M059J (cell line): ENCODE measurements at regions not wholly inside any gene's neighbourhood (a gene's known extent, or its start where the extent isn't known, plus 50 kb on each side); places are given as distances from the start of the nearest gene placed in this dataset.

Source experiments
- DNase-seq: peaks from one replicate; pipeline ENCODE4 v3.0.0-alpha.2; 2012; ENCODE audit warnings: low read depth

GRCh38 chr18:65288908-65289307 lies 461.9 kb upstream of the CDH7 start:
- no peak for DNase-seq

- no peak for DNase-seq
These were observed 463.2 kb upstream of the CDH7 start for GRCh38 chr18:65287652-65288051.

- no peak for DNase-seq
These were observed 468.7 kb upstream of the CDH7 start for GRCh38 chr18:65282096-65282495.

GRCh38 chr18:65279668-65280305 lies 471.0 kb upstream of the CDH7 start:
- DNase-seq, result no peak

GRCh38 chr18:65278939-65279667 lies 471.7 kb upstream of the CDH7 start:
- no peak for DNase-seq

GRCh38 chr18:65269375-65269774 lies 481.4 kb upstream of the CDH7 start:
- no peak for DNase-seq

GRCh38 chr18:65265761-65266160 lies 485.1 kb upstream of the CDH7 start:
- no peak for DNase-seq

GRCh38 chr18:65260030-65260429 lies 490.8 kb upstream of the CDH7 start:
- no peak for DNase-seq

- DNase-seq, result no peak
These were observed 491.4 kb upstream of the CDH7 start for GRCh38 chr18:65259403-65259802.

GRCh38 chr18:65257149-65257548 lies 493.7 kb upstream of the CDH7 start:
- DNase-seq, result no peak

GRCh38 chr18:65255417-65255816 lies 495.4 kb upstream of the CDH7 start:
- DNase-seq, result no peak

- DNase-seq, result no peak
These were observed 511.0 kb upstream of the CDH7 start for GRCh38 chr18:65239787-65240186.

- DNase-seq, result no peak
These were observed 514.7 kb upstream of the CDH7 start for GRCh38 chr18:65235966-65236624.

GRCh38 chr18:65230311-65230710 lies 520.5 kb upstream of the CDH7 start:
- DNase-seq, result no peak

GRCh38 chr18:65227970-65228369 lies 522.8 kb upstream of the CDH7 start:
- no peak for DNase-seq

GRCh38 chr18:65221736-65222135 lies 529.1 kb upstream of the CDH7 start:
- DNase-seq, result no peak

GRCh38 chr18:65221115-65221514 lies 529.7 kb upstream of the CDH7 start:
- DNase-seq, result no peak

GRCh38 chr18:65215865-65216466 lies 534.8 kb upstream of the CDH7 start:
- DNase-seq, result no peak

GRCh38 chr18:65214456-65214855 lies 536.4 kb upstream of the CDH7 start:
- DNase-seq, result no peak

GRCh38 chr18:65206551-65207260 lies 544.1 kb upstream of the CDH7 start:
- DNase-seq, result no peak

- DNase-seq, result no peak
These were observed 548.7 kb upstream of the CDH7 start for GRCh38 chr18:65202091-65202490.

- no peak for DNase-seq
These were observed 575.1 kb upstream of the CDH7 start for GRCh38 chr18:65175681-65176080.
